SK-N-SH (cell line): ENCODE measurements at regions not wholly inside any gene's neighbourhood (a gene's known extent, or its start where the extent isn't known, plus 50 kb on each side); places are given as distances from the start of the nearest gene placed in this dataset.

Experiments used
- CTCF ChIA-PET: fragments of 300-600, 350-600 bp; formaldehyde crosslinking; extraction: SDS; loops from one replicate; lab custom pipeline; 2021; lab: Yijun Ruan, JAX
- POLR2A ChIA-PET: fragments of 350-600 bp; sonication (Branson Sonifier 250); formaldehyde crosslinking; extraction: SDS; loops from one replicate; lab custom pipeline; 2020; ENCODE audit warnings: antibody characterized with exemption, inconsistent platforms; lab: Yijun Ruan, JAX
- DNase-seq: peaks from one replicate; pipeline ENCODE4 v3.0.0; 2012
- H2AFZ ChIP-seq: fragments of 200-600 bp; sonication (generic); 2 replicates; pipeline ENCODE4 v1.8.1; 2016; ENCODE audit warnings: antibody characterized with exemption, mild to moderate bottlenecking, low read depth
- H3F3A ChIP-seq: fragments of 200-600 bp; sonication (generic); replicated peaks from 2 replicates; pipeline ENCODE3; 2016; ENCODE audit warnings: antibody characterized with exemption, mild to moderate bottlenecking; ENCODE audit not compliant: insufficient read depth
- H3K27ac ChIP-seq, 2 experiments: fragments of 200-500 bp in 1 of 2; fragments of 200-600 bp in 1 of 2; sonication (Bioruptor generic) in 1 of 2; sonication (generic), shearing (Covaris generic) in 1 of 2; 2 replicates each; pipeline versions ENCODE4 v1.5.1 to v1.6.1; 2014 to 2016; ENCODE audit warnings: low read depth in 2 of 2, inconsistent platforms in 1 of 2, low read length in 1 of 2, mild to moderate bottlenecking in 1 of 2, mixed read lengths in 1 of 2
- H3K27me3 ChIP-seq: fragments of 200-600 bp; sonication (generic), shearing (Covaris generic); 2 replicates; pipeline ENCODE4 v1.6.1; 2016; ENCODE audit warnings: mixed run types; ENCODE audit not compliant: insufficient read depth
- H3K36me3 ChIP-seq, 2 experiments: fragments of 200-500 bp in 1 of 2; fragments of 200-600 bp in 1 of 2; sonication (Bioruptor generic) in 1 of 2; sonication (generic) in 1 of 2; replicated peaks in 1 of 2; 2 replicates each; pipeline versions ENCODE3 to v1.5.1; 2014 to 2016; ENCODE audit warnings: low read length in 1 of 2, mild to moderate bottlenecking in 1 of 2; ENCODE audit not compliant: insufficient read depth in 2 of 2, control insufficient read depth in 1 of 2
- H3K4me1 ChIP-seq, 2 experiments: fragments of 200-500 bp in 1 of 2; fragments of 200-600 bp in 1 of 2; sonication (Bioruptor generic) in 1 of 2; sonication (generic), shearing (Covaris generic) in 1 of 2; 2 replicates each; pipeline versions ENCODE4 v1.5.1 to v1.6.1; 2014 to 2016; ENCODE audit warnings: low read depth in 1 of 2, low read length in 1 of 2, mixed run types in 1 of 2; ENCODE audit not compliant: insufficient read depth in 2 of 2, control insufficient read depth in 1 of 2
- H3K4me2 ChIP-seq: fragments of 200-600 bp; sonication (generic), shearing (Covaris generic); 2 replicates; pipeline ENCODE4 v1.6.1; 2017; ENCODE audit warnings: mixed run types
- H3K4me3 ChIP-seq, 2 experiments: fragments of 200-500 bp in 1 of 2; fragments of 200-600 bp in 1 of 2; sonication (Bioruptor generic) in 1 of 2; sonication (generic), shearing (Covaris generic) in 1 of 2; 2 replicates each; pipeline versions ENCODE4 v1.5.1 to v1.8.1; 2014 to 2016; ENCODE audit warnings: low read depth in 2 of 2, inconsistent platforms in 1 of 2, low read length in 1 of 2, mild to moderate bottlenecking in 1 of 2, mixed read lengths in 1 of 2, moderate library complexity in 1 of 2
- H3K79me2 ChIP-seq: fragments of 200-600 bp; sonication (generic); 2 replicates; pipeline ENCODE4 v1.8.1; 2017; ENCODE audit warnings: mild to moderate bottlenecking; ENCODE audit not compliant: insufficient read depth
- H3K9ac ChIP-seq: fragments of 200-600 bp; sonication (generic); 2 replicates; pipeline ENCODE4 v1.6.1; 2017; ENCODE audit warnings: mixed run types
- H3K9me2 ChIP-seq: fragments of 200-600 bp; sonication (generic); 2 replicates; pipeline ENCODE4 v1.6.1; 2017; ENCODE audit warnings: mixed run types
- H3K9me3 ChIP-seq: fragments of 200-600 bp; sonication (generic); 2 replicates; pipeline ENCODE4 v1.6.1; 2017; ENCODE audit warnings: mixed run types, mild to moderate bottlenecking, moderate library complexity
- H4K20me1 ChIP-seq: fragments of 200-600 bp; sonication (generic); 2 replicates; pipeline ENCODE4 v1.6.1; 2017; ENCODE audit warnings: mild to moderate bottlenecking, mixed run types; ENCODE audit not compliant: insufficient read depth
- ELF1 ChIP-seq: IDR thresholded peaks from 2 replicates; pipeline ENCODE4 v1.4.0; 2012
- EZH2phosphoT487 ChIP-seq: fragments of 200-600 bp; sonication (generic); IDR thresholded peaks from 2 replicates; pipeline ENCODE4 v1.6.1; 2017; ENCODE audit warnings: low read depth, mixed run types, mild to moderate bottlenecking, antibody characterized with exemption, moderate library complexity, borderline replicate concordance
- FOSL2 ChIP-seq: IDR thresholded peaks from 2 replicates; pipeline ENCODE4 v1.4.0; 2012; ENCODE audit warnings: low read depth, mild to moderate bottlenecking, moderate library complexity, borderline replicate concordance
- FOXM1 ChIP-seq: IDR thresholded peaks from 2 replicates; pipeline ENCODE4 v1.4.0; 2012; ENCODE audit warnings: low read depth, mild to moderate bottlenecking
- GATA2 ChIP-seq: sonication (generic); formaldehyde crosslinking; IDR thresholded peaks from 2 replicates; pipeline ENCODE4 v1.5.0; 2020; ENCODE audit warnings: mild to moderate bottlenecking, missing genetic modification reagents
- JUND ChIP-seq: IDR thresholded peaks from 2 replicates; pipeline ENCODE4 v1.4.0; 2012
- NFIC ChIP-seq: IDR thresholded peaks from 2 replicates; pipeline ENCODE4 v1.4.0; 2012; ENCODE audit warnings: borderline replicate concordance
- RAD21 ChIP-seq: IDR thresholded peaks from 2 replicates; pipeline ENCODE4 v1.6.1; 2012; ENCODE audit warnings: mild to moderate bottlenecking, low read length
- RCOR1 ChIP-seq: fragments of 150-350 bp; IDR thresholded peaks from 2 replicates; pipeline ENCODE4 v1.6.1; 2017; ENCODE audit warnings: antibody characterized with exemption, low read length
- RFX5 ChIP-seq: IDR thresholded peaks from 2 replicates; pipeline ENCODE4 v1.6.1; 2012; ENCODE audit warnings: mild to moderate bottlenecking, improper control_type of control experiment, low read length
- SMC3 ChIP-seq: IDR thresholded peaks from 2 replicates; pipeline ENCODE4 v1.6.1; 2012; ENCODE audit warnings: low read depth, low read length, improper control_type of control experiment
- TAF1 ChIP-seq: IDR thresholded peaks from 2 replicates; pipeline ENCODE4 v1.6.1; 2012; ENCODE audit warnings: low read depth, mild to moderate bottlenecking, low read length, moderate library complexity, borderline replicate concordance
- TEAD4 ChIP-seq: IDR thresholded peaks from 2 replicates; pipeline ENCODE4 v1.4.0; 2012; ENCODE audit warnings: mild to moderate bottlenecking, borderline replicate concordance; ENCODE audit not compliant: insufficient read depth
- whole genome bisulfite sequencing: methylation state at CpG from one replicate; pipeline ENCODE4 v1.1.6; 2017; ENCODE audit warnings: low lambda C conversion rate; 5-methylcytosine and 5-hydroxymethylcytosine counted together
- TF ChIP-seq, protein P1 (sequence below): IDR thresholded peaks from 2 replicates; pipeline ENCODE4 v1.6.1; 2012; ENCODE audit warnings: mild to moderate bottlenecking, low read depth, low read length, moderate library complexity
- TF ChIP-seq, protein P2 (sequence below): fragments of 150-350 bp; IDR thresholded peaks from 2 replicates; pipeline ENCODE4 v1.6.1; 2017; ENCODE audit warnings: antibody characterized with exemption, low read length, low read depth, borderline replicate concordance
- TF ChIP-seq, protein P3 (sequence below): fragments of 150-350 bp; IDR thresholded peaks from 2 replicates; pipeline ENCODE4 v1.6.1; 2016; ENCODE audit warnings: mild to moderate bottlenecking, low read depth, low read length
- TF ChIP-seq, protein P4 (sequence below): IDR thresholded peaks from 2 replicates; pipeline ENCODE4 v1.4.0; 2012; ENCODE audit warnings: low read depth
- TF ChIP-seq, protein P5 (sequence below): IDR thresholded peaks from 2 replicates; pipeline ENCODE4; 2012

DNA sequence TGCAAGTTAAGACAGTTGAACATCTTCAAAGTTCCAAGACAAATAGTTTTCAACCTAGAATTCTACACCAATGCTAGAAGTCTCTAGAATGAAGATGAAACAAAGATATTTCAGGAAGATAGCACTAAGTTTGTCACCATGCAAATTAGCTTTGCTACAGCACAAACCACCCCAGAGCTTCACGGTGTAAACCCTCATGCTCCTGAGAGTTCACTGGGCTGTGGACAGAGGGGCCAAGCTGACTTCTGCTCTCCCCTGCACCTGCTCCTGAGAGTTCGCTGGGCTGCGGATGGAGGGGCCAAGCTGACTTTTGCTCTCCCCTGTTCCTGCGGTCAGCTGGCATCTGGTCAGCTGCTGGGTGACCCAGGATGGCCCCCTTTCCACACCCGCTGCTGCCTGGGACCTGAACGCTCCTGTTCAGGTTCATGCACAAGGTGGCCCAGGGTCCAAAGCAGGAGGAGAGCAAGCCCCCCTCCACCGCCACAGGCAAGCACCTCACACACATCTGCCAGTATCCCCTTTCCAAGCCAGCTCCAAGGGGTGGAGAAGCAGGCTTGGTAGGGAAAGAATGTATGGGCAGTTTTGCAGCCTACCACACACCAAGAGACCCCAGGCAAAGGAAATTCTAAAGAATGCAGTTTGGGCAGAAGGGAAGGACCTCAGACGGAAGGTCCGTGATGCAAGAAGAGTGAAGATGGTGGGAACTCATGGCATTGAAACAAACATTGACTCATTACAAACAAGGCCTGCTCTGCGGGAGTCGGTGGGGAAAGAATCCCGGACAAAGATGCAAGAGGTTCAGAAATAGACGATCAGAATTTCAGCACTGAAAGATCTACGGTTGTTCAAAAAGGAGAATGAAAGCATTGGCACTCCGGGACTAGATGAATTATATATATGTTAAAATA is 137.8 kb upstream of the PPP2R2D start:
- Histone ChIP-seq H3K4me2 (no peak overlapping the region), H4K20me1 (no peaks in the 10 kb centered on the region), H3K9me3 (no peaks in the 10 kb centered on the region), H3K4me3 (no peak overlapping the region), H3K27ac (no peak overlapping the region), H2AFZ (no peak overlapping the region), H3K9me2 (no peaks in the 10 kb centered on the region), H3K9ac (no peak overlapping the region), H3F3A (no peaks in the 10 kb centered on the region), H3K27me3 (no peaks in the 10 kb centered on the region), H3K36me3 (no peaks in the 10 kb centered on the region), H3K4me1 (no peaks in the 10 kb centered on the region), H3K79me2 (no peaks in the 10 kb centered on the region)
- DNase-seq: no peak
- CTCF ChIA-PET: no interaction called here
- POLR2A ChIA-PET: no interaction called here
- 57% methylated on average over 10 of the region's 15 CpGs for WGBS
- TF ChIP-seq TAF1 (no peak), FOSL2 (no peak), ELF1 (no peak), RFX5 (no peak), RAD21 (no peak)
- TF ChIP-seq, protein P1, sequence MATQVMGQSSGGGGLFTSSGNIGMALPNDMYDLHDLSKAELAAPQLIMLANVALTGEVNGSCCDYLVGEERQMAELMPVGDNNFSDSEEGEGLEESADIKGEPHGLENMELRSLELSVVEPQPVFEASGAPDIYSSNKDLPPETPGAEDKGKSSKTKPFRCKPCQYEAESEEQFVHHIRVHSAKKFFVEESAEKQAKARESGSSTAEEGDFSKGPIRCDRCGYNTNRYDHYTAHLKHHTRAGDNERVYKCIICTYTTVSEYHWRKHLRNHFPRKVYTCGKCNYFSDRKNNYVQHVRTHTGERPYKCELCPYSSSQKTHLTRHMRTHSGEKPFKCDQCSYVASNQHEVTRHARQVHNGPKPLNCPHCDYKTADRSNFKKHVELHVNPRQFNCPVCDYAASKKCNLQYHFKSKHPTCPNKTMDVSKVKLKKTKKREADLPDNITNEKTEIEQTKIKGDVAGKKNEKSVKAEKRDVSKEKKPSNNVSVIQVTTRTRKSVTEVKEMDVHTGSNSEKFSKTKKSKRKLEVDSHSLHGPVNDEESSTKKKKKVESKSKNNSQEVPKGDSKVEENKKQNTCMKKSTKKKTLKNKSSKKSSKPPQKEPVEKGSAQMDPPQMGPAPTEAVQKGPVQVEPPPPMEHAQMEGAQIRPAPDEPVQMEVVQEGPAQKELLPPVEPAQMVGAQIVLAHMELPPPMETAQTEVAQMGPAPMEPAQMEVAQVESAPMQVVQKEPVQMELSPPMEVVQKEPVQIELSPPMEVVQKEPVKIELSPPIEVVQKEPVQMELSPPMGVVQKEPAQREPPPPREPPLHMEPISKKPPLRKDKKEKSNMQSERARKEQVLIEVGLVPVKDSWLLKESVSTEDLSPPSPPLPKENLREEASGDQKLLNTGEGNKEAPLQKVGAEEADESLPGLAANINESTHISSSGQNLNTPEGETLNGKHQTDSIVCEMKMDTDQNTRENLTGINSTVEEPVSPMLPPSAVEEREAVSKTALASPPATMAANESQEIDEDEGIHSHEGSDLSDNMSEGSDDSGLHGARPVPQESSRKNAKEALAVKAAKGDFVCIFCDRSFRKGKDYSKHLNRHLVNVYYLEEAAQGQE: no peak
- TF ChIP-seq, protein P2, sequence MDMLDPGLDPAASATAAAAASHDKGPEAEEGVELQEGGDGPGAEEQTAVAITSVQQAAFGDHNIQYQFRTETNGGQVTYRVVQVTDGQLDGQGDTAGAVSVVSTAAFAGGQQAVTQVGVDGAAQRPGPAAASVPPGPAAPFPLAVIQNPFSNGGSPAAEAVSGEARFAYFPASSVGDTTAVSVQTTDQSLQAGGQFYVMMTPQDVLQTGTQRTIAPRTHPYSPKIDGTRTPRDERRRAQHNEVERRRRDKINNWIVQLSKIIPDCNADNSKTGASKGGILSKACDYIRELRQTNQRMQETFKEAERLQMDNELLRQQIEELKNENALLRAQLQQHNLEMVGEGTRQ: no peak
- TF ChIP-seq, all 33 proteins: peak for 0

DNA sequence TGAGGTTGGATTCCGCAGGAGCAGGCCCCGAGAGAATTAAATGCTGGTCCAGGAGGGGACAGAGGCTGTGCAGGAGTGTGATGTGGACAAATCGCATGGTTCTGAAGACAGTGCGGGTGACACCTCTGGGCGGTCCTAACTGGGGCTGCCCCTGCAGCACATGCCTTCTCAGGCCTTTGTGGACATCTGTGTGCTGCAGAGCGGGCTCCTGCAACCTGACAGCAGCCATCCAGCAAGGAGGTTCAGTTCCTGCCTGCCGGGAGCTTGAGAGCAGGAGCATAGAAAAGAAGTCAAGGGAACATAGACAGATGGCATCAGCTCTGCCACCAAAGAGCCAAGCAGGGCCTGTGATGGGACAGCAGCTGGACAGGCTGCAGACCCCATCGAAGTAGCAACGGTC is 135.9 kb upstream of the PPP2R2D start:
- CTCF ChIA-PET: no interaction called here
- no peak overlapping the region for H3K9ac ChIP-seq
- H3K4me1 ChIP-seq: no peaks in the 10 kb centered on the region
- TF ChIP-seq SMC3 (no peak), TAF1 (no peak), FOSL2 (no peak), TEAD4 (no peak), FOXM1 (no peak), NFIC (no peak), EZH2phosphoT487 (no peak), GATA2 (no peak), RCOR1 (no peak), JUND (no peak), RFX5 (no peak)
- TF ChIP-seq, protein P3, sequence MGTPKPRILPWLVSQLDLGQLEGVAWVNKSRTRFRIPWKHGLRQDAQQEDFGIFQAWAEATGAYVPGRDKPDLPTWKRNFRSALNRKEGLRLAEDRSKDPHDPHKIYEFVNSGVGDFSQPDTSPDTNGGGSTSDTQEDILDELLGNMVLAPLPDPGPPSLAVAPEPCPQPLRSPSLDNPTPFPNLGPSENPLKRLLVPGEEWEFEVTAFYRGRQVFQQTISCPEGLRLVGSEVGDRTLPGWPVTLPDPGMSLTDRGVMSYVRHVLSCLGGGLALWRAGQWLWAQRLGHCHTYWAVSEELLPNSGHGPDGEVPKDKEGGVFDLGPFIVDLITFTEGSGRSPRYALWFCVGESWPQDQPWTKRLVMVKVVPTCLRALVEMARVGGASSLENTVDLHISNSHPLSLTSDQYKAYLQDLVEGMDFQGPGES: no peak
- TF ChIP-seq, protein P2: no peak
- TF ChIP-seq, protein P4, sequence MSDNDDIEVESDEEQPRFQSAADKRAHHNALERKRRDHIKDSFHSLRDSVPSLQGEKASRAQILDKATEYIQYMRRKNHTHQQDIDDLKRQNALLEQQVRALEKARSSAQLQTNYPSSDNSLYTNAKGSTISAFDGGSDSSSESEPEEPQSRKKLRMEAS: no peak
- TF ChIP-seq, protein P5, sequence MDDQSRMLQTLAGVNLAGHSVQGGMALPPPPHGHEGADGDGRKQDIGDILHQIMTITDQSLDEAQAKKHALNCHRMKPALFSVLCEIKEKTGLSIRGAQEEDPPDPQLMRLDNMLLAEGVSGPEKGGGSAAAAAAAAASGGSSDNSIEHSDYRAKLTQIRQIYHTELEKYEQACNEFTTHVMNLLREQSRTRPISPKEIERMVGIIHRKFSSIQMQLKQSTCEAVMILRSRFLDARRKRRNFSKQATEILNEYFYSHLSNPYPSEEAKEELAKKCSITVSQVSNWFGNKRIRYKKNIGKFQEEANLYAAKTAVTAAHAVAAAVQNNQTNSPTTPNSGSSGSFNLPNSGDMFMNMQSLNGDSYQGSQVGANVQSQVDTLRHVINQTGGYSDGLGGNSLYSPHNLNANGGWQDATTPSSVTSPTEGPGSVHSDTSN: no peak

More for the DNA sequence above, 135.9 kb upstream of the PPP2R2D start:
- 32% methylated on average over 9 of the region's 9 CpGs for WGBS
- no peaks in the 10 kb centered on the region for H3F3A ChIP-seq
- H3K4me2 ChIP-seq: no peak overlapping the region
- H3K36me3 ChIP-seq: no peaks in the 10 kb centered on the region
- POLR2A ChIA-PET: no interaction called here
- DNase-seq: no peak
- H4K20me1 ChIP-seq: no peaks in the 10 kb centered on the region
- H3K27ac ChIP-seq: no peak overlapping the region
- H3K79me2 ChIP-seq: no peaks in the 10 kb centered on the region
- no peak overlapping the region for H2AFZ ChIP-seq
- no peaks in the 10 kb centered on the region for H3K27me3 ChIP-seq
- H3K4me3 ChIP-seq: no peak overlapping the region
- H3K9me3 ChIP-seq: no peaks in the 10 kb centered on the region
- no peaks in the 10 kb centered on the region for H3K9me2 ChIP-seq
